ENCODE measurements at regions not wholly inside any gene's neighbourhood (a gene's known extent, or its start where the extent isn't known, plus 50 kb on each side); places are given as distances from the start of the nearest gene placed in this dataset.

- H3K27me3 Mint-ChIP-seq (ENCODE audit: low read depth in 3 of 3) = peaks cover 0 to 3% (median 2%) of the 10 kb centered on the region in 3 donors
- TF ChIP-seq CTCF (IDR thresholded peaks at IDR 0.05) = no peak
- no peaks in the 10 kb centered on the region for H3K9me3 ChIP-seq (replicated peaks in 1 of 2; ENCODE audit: control insufficient read depth in 1 of 2, insufficient read depth in 1 of 2, low read length in 2 of 2)
- no peaks in the 10 kb centered on the region for H4K20me1 ChIP-seq (ENCODE audit: insufficient read depth, low read length)
- no peaks in the 10 kb centered on the region for H3K4me1 ChIP-seq (ENCODE audit: control insufficient read depth in 1 of 2, insufficient read depth in 2 of 2, low read length in 2 of 2)
- no peak overlapping the region for H3K4me3 ChIP-seq (replicated peaks in 1 of 3; ENCODE audit: low read depth in 2 of 3, low read length in 3 of 3)
- no peak overlapping the region for H3K4me3 Mint-ChIP-seq
- H3K4me1 Mint-ChIP-seq = no peaks in the 10 kb centered on the region
- H2AFZ ChIP-seq (ENCODE audit: insufficient read depth, low read depth, low read length, poor library complexity, severe bottlenecking) = no peak overlapping the region
- peak overlapping the region in 1 of 7 donors; percentile 61 for H3K27ac Mint-ChIP-seq
- intact Hi-C loops (cut with micrococcal nuclease) = no loop called here
- no peak overlapping the region for H3K27ac ChIP-seq (ENCODE audit: low read depth in 1 of 2, low read length in 2 of 2)
- no peaks in the 10 kb centered on the region for H3K79me2 ChIP-seq (ENCODE audit: insufficient read depth, low read length)
- H3K36me3 ChIP-seq (replicated peaks in 1 of 2; ENCODE audit: control insufficient read depth in 1 of 2, insufficient read depth in 2 of 2, low read length in 2 of 2) = no peaks in the 10 kb centered on the region
- H3K9me3 Mint-ChIP-seq = peaks cover 0 to 2% (median 0%) of the 10 kb centered on the region in 7 donors
- H3K27me3 ChIP-seq (ENCODE audit: control insufficient read depth in 2 of 2, insufficient read depth in 2 of 2, low read length in 2 of 2) = no peaks in the 10 kb centered on the region
- H3K9ac ChIP-seq (ENCODE audit: insufficient read depth, low read length, poor library complexity, severe bottlenecking) = no peak overlapping the region
- H3K4me2 ChIP-seq (replicated peaks; ENCODE audit: extremely low read depth, low read length, poor library complexity, severe bottlenecking) = no peak overlapping the region
- no peaks in the 10 kb centered on the region for H3K36me3 Mint-ChIP-seq
- no peak for DNase-seq
Measured at GRCh38 chr12:88729196-88729595, 148.9 kb upstream of the KITLG start.

GRCh38 chr12:88726806-88727720, 146.8 kb upstream of the KITLG start:
- Histone ChIP-seq H3K36me3 (replicated peaks in 1 of 2; ENCODE audit: control insufficient read depth in 1 of 2, insufficient read depth in 2 of 2, low read length in 2 of 2) (no peaks in the 10 kb centered on the region), H3K4me3 (replicated peaks in 1 of 3; ENCODE audit: low read depth in 2 of 3, low read length in 3 of 3) (no peak overlapping the region), H3K4me2 (replicated peaks; ENCODE audit: extremely low read depth, low read length, poor library complexity, severe bottlenecking) (no peak overlapping the region), H4K20me1 (ENCODE audit: insufficient read depth, low read length) (no peaks in the 10 kb centered on the region), H3K4me1 (ENCODE audit: control insufficient read depth in 1 of 2, insufficient read depth in 2 of 2, low read length in 2 of 2) (no peaks in the 10 kb centered on the region), H2AFZ (ENCODE audit: insufficient read depth, low read depth, low read length, poor library complexity, severe bottlenecking) (no peak overlapping the region), H3K27me3 (ENCODE audit: control insufficient read depth in 2 of 2, insufficient read depth in 2 of 2, low read length in 2 of 2) (no peaks in the 10 kb centered on the region), H3K9ac (ENCODE audit: insufficient read depth, low read length, poor library complexity, severe bottlenecking) (no peak overlapping the region), H3K27ac (ENCODE audit: low read depth in 1 of 2, low read length in 2 of 2) (no peak overlapping the region), H3K79me2 (ENCODE audit: insufficient read depth, low read length) (no peaks in the 10 kb centered on the region), H3K9me3 (replicated peaks in 1 of 2; ENCODE audit: control insufficient read depth in 1 of 2, insufficient read depth in 1 of 2, low read length in 2 of 2) (no peaks in the 10 kb centered on the region)
- no peak for DNase-seq
- Mint-ChIP-seq H3K4me1 (no peaks in the 10 kb centered on the region), H3K27me3 (ENCODE audit: low read depth in 3 of 3) (peaks cover 0 to 3% (median 0%) of the 10 kb centered on the region in 3 donors), H3K4me3 (no peak overlapping the region), H3K36me3 (no peaks in the 10 kb centered on the region), H3K27ac (no peak overlapping the region), H3K9me3 (peaks cover 0 to 2% (median 0%) of the 10 kb centered on the region in 7 donors)
- 100% methylated on average over 2 of the region's 3 CpGs for WGBS (ENCODE audit: insufficient coverage)
- intact Hi-C loops (cut with micrococcal nuclease) = no loop called here
- no peak for TF ChIP-seq CTCF (IDR thresholded peaks at IDR 0.05)

All from CD14-positive monocyte (primary cell).